ENCODE measurements at regions not wholly inside any gene's neighbourhood (a gene's known extent, or its start where the extent isn't known, plus 50 kb on each side); places are given as distances from the start of the nearest gene placed in this dataset.

DNA sequence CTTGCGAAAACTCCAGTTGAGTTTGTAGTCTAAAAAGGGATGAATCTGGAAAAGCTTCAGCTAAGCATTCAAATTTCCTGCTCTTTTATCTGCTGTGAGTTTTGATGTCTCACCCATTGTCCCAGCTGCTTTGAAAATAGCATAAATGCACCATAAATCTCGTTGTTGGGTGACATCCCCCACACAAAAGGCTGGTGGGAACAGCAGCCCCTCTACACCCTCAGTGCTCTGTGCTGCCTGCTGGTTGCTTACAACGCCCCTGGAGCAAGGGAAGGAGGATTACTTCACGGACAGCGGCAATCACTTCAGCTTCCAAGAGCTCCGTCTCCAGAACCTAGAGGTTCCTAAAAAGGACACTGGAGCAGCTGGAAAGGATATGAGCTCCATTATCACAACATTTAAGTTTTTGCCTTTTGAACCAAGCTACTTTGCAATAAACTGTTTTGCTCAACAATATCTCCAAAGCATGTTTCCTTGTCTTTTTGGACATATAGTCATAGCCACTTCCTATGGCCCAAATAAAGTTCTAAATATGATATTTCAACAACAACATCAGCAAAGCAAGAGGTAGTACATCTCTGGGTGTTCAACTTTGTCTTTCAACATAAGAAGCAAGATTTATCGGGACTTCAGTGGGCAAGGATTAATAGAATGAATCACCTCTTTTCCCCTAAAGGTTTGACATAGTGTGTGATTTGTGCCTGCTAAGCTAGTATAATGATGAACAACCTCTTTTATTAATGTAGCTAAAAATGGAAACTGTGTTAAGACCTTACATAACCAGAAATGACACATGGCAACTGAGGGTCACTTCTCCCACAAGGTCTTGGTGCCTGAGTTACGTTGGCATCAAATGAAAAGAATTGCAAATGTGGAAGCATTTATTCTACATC is 413.5 kb downstream of the TXNL1 start:
- intact Hi-C loops (cut with DNase I; ENCODE audit: low total_unique reads) (no loop called here), in situ Hi-C loops (cut with MboI; ENCODE audit: low sequenced_read_pairs in 4 of 4) (no loop called here)
- Histone ChIP-seq H3K4me3 (no peak overlapping the region), H3K9me3 (no peaks in the 10 kb centered on the region), H3K27me3 (no peaks in the 10 kb centered on the region), H3K4me1 (no peaks in the 10 kb centered on the region), H3K27ac (no peak overlapping the region), H3K36me3 (no peaks in the 10 kb centered on the region)
- ATAC-seq (no peak), DNase-seq (no peak)
- TF ChIP-seq, protein P1, sequence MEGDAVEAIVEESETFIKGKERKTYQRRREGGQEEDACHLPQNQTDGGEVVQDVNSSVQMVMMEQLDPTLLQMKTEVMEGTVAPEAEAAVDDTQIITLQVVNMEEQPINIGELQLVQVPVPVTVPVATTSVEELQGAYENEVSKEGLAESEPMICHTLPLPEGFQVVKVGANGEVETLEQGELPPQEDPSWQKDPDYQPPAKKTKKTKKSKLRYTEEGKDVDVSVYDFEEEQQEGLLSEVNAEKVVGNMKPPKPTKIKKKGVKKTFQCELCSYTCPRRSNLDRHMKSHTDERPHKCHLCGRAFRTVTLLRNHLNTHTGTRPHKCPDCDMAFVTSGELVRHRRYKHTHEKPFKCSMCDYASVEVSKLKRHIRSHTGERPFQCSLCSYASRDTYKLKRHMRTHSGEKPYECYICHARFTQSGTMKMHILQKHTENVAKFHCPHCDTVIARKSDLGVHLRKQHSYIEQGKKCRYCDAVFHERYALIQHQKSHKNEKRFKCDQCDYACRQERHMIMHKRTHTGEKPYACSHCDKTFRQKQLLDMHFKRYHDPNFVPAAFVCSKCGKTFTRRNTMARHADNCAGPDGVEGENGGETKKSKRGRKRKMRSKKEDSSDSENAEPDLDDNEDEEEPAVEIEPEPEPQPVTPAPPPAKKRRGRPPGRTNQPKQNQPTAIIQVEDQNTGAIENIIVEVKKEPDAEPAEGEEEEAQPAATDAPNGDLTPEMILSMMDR (IDR thresholded peaks at IDR 0.05 in 4 of 5, conservative IDR thresholded peaks at IDR 0.05 in 1 of 5): no peak
- no peak for TF ChIP-seq POLR2A (IDR thresholded peaks at IDR 0.05)

GRCh38 chr18:56221195-56222065 is 417.0 kb downstream of the TXNL1 start:
- H3K27me3 ChIP-seq: no peaks in the 10 kb centered on the region
- no peaks in the 10 kb centered on the region for H3K4me1 ChIP-seq
- H3K4me3 ChIP-seq: no peak overlapping the region
- no peak overlapping the region for H3K27ac ChIP-seq
- ATAC-seq: no peak
- in situ Hi-C loops (cut with MboI; ENCODE audit: low sequenced_read_pairs in 4 of 4) (no loop called here), intact Hi-C loops (cut with DNase I; ENCODE audit: low total_unique reads) (no loop called here)
- H3K9me3 ChIP-seq: no peaks in the 10 kb centered on the region
- no peaks in the 10 kb centered on the region for H3K36me3 ChIP-seq
- no peak for DNase-seq
- TF ChIP-seq, protein P1 (IDR thresholded peaks at IDR 0.05 in 4 of 5, conservative IDR thresholded peaks at IDR 0.05 in 1 of 5): no peak
- TF ChIP-seq POLR2A (IDR thresholded peaks at IDR 0.05): no peak

DNA sequence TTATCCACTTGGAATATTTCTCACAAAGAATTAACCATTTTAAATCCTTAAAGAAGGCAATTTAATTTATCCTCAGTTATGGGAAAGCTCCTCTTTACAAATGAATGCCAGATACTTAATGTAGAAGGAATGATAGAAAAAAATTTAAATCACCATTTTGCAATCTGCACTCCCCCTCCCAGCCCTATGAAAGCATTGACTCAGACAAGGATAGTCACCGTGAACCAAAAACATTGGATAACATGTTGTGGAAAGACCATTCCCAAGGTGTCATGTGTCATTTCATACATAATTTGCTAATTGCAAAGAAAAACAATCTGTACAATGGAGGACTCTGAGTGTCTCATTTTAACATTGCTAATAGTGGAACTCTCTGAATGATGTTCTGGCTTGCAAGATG is 421.0 kb downstream of the TXNL1 start:
- intact Hi-C loops (cut with DNase I; ENCODE audit: low total_unique reads) (no loop called here), in situ Hi-C loops (cut with MboI; ENCODE audit: low sequenced_read_pairs in 4 of 4) (no loop called here)
- ATAC-seq: no peak

GRCh38 chr18:56214706-56215105 is 423.7 kb downstream of the TXNL1 start:
- Histone ChIP-seq H3K36me3 (no peaks in the 10 kb centered on the region), H3K27ac (no peak overlapping the region), H3K4me3 (no peak overlapping the region), H3K9me3 (no peaks in the 10 kb centered on the region), H3K4me1 (no peaks in the 10 kb centered on the region), H3K27me3 (no peaks in the 10 kb centered on the region)
- in situ Hi-C loops (cut with MboI; ENCODE audit: low sequenced_read_pairs in 4 of 4): no loop called here
- DNase-seq (no peak), ATAC-seq (no peak)
- intact Hi-C loops (cut with DNase I; ENCODE audit: low total_unique reads): no loop called here
- TF ChIP-seq, protein P1 (IDR thresholded peaks at IDR 0.05 in 4 of 5, conservative IDR thresholded peaks at IDR 0.05 in 1 of 5): no peak
- no peak for TF ChIP-seq POLR2A (IDR thresholded peaks at IDR 0.05)

More for the DNA sequence above, 421.0 kb downstream of the TXNL1 start:
- H3K27me3 ChIP-seq: no peaks in the 10 kb centered on the region
- DNase-seq: no peak
- H3K4me3 ChIP-seq: no peak overlapping the region
- no peaks in the 10 kb centered on the region for H3K9me3 ChIP-seq
- no peak for TF ChIP-seq POLR2A (IDR thresholded peaks at IDR 0.05)
- TF ChIP-seq, protein P1 (IDR thresholded peaks at IDR 0.05 in 4 of 5, conservative IDR thresholded peaks at IDR 0.05 in 1 of 5): no peak
- H3K36me3 ChIP-seq: no peaks in the 10 kb centered on the region
- H3K27ac ChIP-seq: no peak overlapping the region
- no peaks in the 10 kb centered on the region for H3K4me1 ChIP-seq

Measured in gastrocnemius medialis (tissue), 4 donors.